ENCODE measurements at regions not wholly inside any gene's neighbourhood (a gene's known extent, or its start where the extent isn't known, plus 50 kb on each side); places are given as distances from the start of the nearest gene placed in this dataset.

DNA sequence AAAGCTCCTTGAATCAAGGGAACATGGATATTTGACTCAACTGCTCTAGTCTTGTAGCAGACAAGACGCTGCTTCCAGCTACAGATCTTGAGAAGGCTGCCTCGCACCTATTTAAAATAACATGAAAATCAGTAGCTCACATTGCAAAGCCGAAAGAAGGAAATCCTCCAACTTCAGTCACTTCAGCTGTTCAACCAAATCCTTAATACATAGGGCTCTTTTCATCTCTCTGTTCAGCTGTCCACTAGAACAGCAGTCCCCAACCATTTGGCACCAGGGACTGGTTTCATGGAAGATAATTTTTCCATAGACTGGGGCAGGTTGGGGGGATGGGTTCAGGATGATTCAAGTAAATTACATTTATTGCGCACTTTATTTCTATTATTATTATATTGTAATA is 1116.0 kb upstream of the TMEM132C start:
- TF ChIP-seq, protein P1, sequence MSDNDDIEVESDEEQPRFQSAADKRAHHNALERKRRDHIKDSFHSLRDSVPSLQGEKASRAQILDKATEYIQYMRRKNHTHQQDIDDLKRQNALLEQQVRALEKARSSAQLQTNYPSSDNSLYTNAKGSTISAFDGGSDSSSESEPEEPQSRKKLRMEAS (IDR thresholded peaks at IDR 0.05) = no peak
- TF ChIP-seq CREB1 (IDR thresholded peaks at IDR 0.05; ENCODE audit: low read depth) = no peak
- no peak for TF ChIP-seq RAD21 (IDR thresholded peaks at IDR 0.05; ENCODE audit: low read depth)
- no peak for TF ChIP-seq ZBTB7A (IDR thresholded peaks at IDR 0.05; ENCODE audit: low read depth)

DNA sequence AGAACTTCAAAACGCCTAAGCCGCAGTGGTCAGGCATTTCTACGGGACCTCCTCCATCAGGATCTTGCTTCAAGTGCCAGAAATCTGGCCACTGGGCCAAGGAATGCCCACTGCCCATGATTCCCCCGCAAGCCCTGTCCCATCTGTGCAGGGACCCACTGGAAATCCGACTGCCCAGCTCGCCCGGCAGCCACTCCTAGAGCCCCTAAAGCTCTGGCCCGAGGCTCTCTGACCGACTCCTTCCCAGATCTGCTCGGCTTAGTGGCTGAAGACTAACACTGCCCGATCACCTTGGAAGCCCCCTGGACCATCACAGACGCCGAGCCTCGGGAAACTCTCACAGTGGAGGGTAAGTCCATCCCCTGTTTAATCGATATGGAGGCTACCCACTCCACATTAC is 1113.0 kb upstream of the TMEM132C start:
- TF ChIP-seq FOXM1 (IDR thresholded peaks at IDR 0.05; ENCODE audit: borderline replicate concordance, low read depth) = no peak

DNA sequence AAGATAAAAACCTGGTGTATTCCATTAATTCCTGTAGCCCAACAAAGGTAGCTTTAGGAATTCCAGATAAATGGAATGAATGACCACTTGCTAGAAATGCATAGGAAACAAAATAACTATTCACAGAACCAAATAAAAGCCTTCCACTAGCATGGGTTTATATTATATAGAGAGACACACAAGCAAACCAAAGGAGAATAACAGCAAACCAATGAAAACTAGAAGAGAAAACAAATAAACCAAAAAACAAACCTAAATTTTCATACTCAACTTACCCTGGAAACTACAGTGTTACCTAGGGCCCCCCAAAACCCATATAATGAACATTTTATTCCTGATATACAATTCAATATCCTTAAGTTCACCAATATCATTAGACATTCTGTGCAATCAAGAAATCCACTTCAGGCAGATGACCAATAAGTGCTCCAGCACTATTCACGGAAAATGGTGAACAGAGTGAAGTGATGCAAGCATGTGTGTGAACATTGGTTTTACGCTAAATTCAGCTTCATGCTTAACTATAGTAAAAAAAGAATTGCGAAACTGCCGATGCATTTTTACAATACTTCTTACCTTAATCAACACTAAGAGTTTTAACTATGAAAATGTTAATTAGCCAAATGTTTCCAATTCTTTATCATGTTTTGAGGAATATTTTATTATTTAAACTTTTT is 1108.4 kb upstream of the TMEM132C start:
- TF ChIP-seq CREB1 (IDR thresholded peaks at IDR 0.05; ENCODE audit: low read depth) = no peak
- no peak for TF ChIP-seq EGR1 (IDR thresholded peaks at IDR 0.05)
- no peak for TF ChIP-seq FOXM1 (IDR thresholded peaks at IDR 0.05; ENCODE audit: borderline replicate concordance, low read depth)
- TF ChIP-seq, protein P2, sequence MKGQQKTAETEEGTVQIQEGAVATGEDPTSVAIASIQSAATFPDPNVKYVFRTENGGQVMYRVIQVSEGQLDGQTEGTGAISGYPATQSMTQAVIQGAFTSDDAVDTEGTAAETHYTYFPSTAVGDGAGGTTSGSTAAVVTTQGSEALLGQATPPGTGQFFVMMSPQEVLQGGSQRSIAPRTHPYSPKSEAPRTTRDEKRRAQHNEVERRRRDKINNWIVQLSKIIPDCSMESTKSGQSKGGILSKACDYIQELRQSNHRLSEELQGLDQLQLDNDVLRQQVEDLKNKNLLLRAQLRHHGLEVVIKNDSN (IDR thresholded peaks at IDR 0.05) = no peak
- no peak for TF ChIP-seq YY1 (IDR thresholded peaks at IDR 0.05; ENCODE audit: low read depth)
- TF ChIP-seq ZBTB7A (IDR thresholded peaks at IDR 0.05; ENCODE audit: low read depth) = no peak
- no peak for TF ChIP-seq CEBPB (IDR thresholded peaks at IDR 0.05)
- no peak for TF ChIP-seq TEAD4 (IDR thresholded peaks at IDR 0.05)

DNA sequence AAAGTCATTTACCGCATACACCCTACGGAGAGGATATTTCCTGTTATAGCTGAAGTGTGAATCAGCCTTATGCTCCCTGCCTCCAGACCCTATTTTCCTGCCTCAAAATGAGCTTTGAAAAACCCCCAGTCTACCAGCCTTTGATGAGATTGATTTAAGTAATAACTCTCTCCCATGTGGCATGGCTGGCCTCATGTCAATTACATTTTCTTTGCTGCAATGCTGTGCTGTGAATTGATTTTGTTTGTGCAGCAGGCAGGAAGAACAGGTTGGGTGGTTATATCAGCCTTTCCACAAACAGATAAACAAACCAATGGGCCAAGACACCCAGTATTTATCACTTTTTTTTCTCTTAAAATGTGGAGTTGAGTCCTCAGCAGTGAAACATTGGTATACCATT is 1105.5 kb upstream of the TMEM132C start:
- no peak for TF ChIP-seq TAF1 (IDR thresholded peaks at IDR 0.05; ENCODE audit: low read depth)
- TF ChIP-seq CEBPB (IDR thresholded peaks at IDR 0.05) = no peak
- no peak for TF ChIP-seq FOXM1 (IDR thresholded peaks at IDR 0.05; ENCODE audit: borderline replicate concordance, low read depth)
- TF ChIP-seq YY1 (IDR thresholded peaks at IDR 0.05; ENCODE audit: low read depth) = no peak

DNA sequence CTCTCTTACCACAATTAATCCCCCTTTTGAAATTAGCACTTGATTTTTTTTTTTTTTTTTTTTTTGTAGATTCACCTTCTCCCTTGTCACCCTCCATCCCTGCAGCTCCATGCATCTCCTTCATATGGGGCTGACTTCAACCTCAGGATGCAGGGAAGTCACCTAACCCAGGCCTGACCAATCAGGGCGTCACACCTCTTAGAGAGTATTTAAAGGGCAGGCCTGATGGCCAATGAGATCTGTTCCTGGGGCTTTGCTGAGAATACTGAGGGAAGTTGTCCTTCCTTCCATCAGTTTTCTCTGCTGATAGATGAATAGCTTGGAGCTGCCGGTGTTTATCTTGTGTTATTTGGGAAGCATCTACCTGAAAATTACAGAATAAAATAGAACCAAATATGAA is 1104.7 kb upstream of the TMEM132C start:
- TF ChIP-seq CEBPB (IDR thresholded peaks at IDR 0.05) = no peak
- TF ChIP-seq ZBTB7A (IDR thresholded peaks at IDR 0.05; ENCODE audit: low read depth) = no peak
- no peak for TF ChIP-seq CREB1 (IDR thresholded peaks at IDR 0.05; ENCODE audit: low read depth)
- TF ChIP-seq EGR1 (IDR thresholded peaks at IDR 0.05) = no peak
- TF ChIP-seq, protein P3, sequence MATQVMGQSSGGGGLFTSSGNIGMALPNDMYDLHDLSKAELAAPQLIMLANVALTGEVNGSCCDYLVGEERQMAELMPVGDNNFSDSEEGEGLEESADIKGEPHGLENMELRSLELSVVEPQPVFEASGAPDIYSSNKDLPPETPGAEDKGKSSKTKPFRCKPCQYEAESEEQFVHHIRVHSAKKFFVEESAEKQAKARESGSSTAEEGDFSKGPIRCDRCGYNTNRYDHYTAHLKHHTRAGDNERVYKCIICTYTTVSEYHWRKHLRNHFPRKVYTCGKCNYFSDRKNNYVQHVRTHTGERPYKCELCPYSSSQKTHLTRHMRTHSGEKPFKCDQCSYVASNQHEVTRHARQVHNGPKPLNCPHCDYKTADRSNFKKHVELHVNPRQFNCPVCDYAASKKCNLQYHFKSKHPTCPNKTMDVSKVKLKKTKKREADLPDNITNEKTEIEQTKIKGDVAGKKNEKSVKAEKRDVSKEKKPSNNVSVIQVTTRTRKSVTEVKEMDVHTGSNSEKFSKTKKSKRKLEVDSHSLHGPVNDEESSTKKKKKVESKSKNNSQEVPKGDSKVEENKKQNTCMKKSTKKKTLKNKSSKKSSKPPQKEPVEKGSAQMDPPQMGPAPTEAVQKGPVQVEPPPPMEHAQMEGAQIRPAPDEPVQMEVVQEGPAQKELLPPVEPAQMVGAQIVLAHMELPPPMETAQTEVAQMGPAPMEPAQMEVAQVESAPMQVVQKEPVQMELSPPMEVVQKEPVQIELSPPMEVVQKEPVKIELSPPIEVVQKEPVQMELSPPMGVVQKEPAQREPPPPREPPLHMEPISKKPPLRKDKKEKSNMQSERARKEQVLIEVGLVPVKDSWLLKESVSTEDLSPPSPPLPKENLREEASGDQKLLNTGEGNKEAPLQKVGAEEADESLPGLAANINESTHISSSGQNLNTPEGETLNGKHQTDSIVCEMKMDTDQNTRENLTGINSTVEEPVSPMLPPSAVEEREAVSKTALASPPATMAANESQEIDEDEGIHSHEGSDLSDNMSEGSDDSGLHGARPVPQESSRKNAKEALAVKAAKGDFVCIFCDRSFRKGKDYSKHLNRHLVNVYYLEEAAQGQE (IDR thresholded peaks at IDR 0.05; ENCODE audit: low read depth) = no peak
- no peak for TF ChIP-seq RAD21 (IDR thresholded peaks at IDR 0.05; ENCODE audit: low read depth)

DNA sequence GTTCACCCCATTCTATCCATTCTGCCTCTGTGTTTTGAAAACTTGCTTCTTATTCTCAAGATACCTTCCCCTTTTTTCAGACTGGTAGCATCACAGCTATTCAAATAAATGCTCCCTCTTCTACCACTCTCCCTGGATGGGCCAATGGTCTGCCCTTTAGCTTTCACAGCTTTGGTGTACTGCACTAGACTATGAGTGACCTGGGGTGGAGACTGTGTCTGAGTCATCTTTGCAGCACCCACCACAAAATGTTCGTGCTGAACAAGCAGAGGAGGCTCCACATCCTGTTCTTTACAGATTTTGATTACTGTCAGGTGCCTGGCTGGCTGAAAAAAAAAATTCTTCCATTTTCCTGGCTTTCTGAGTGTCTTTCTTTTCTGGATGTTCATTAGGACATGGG is 1104.1 kb upstream of the TMEM132C start:
- TF ChIP-seq FOXM1 (IDR thresholded peaks at IDR 0.05; ENCODE audit: borderline replicate concordance, low read depth) (no peak), ZBTB7A (IDR thresholded peaks at IDR 0.05; ENCODE audit: low read depth) (no peak), TEAD4 (IDR thresholded peaks at IDR 0.05) (no peak), EGR1 (IDR thresholded peaks at IDR 0.05) (no peak), YY1 (IDR thresholded peaks at IDR 0.05; ENCODE audit: low read depth) (no peak), TAF1 (IDR thresholded peaks at IDR 0.05; ENCODE audit: low read depth) (no peak), TCF12 (IDR thresholded peaks at IDR 0.05; ENCODE audit: low read depth) (no peak), EP300 (IDR thresholded peaks at IDR 0.05; ENCODE audit: borderline replicate concordance) (no peak), CEBPB (IDR thresholded peaks at IDR 0.05) (no peak), NFIC (IDR thresholded peaks at IDR 0.05) (no peak), CREB1 (IDR thresholded peaks at IDR 0.05; ENCODE audit: low read depth) (no peak), RAD21 (IDR thresholded peaks at IDR 0.05; ENCODE audit: low read depth) (no peak)
- TF ChIP-seq, protein P3 (IDR thresholded peaks at IDR 0.05; ENCODE audit: low read depth) = no peak
- TF ChIP-seq, protein P2 (IDR thresholded peaks at IDR 0.05) = no peak
- TF ChIP-seq, protein P1 (IDR thresholded peaks at IDR 0.05) = no peak
